Testis (tissue), 2 donors: ENCODE measurements at regions not wholly inside any gene's neighbourhood (a gene's known extent, or its start where the extent isn't known, plus 50 kb on each side); places are given as distances from the start of the nearest gene placed in this dataset.

Experiments
- DNase-seq: peaks from one replicate; pipeline ENCODE4 v3.0.0-alpha.2; 2019
- H3K27ac ChIP-seq, 2 donors: fragments of 200-600 bp; sonication (generic); one replicate each; pipeline ENCODE4 v1.5.1; 2019
- H3K27me3 ChIP-seq: fragments of 200-600 bp; sonication (generic); one replicate; pipeline ENCODE4 v1.5.1; 2019
- H3K36me3 ChIP-seq: fragments of 200-600 bp; sonication (generic); one replicate; pipeline ENCODE4 v1.5.1; 2017; ENCODE audit warnings: low read depth; ENCODE audit errors: missing control alignments
- H3K4me1 ChIP-seq: fragments of 200-600 bp; sonication (generic); one replicate; pipeline ENCODE4 v1.5.1; 2019
- H3K4me3 ChIP-seq, 2 donors: fragments of 200-600 bp; sonication (generic); one replicate each; pipeline ENCODE4 v1.5.1; 2017 to 2019
- H3K9me3 ChIP-seq: fragments of 200-600 bp; sonication (generic); one replicate; pipeline ENCODE4 v1.5.1; 2017
- POLR2A ChIP-seq: fragments of 450-650 bp; IDR thresholded peaks from one replicate; pipeline ENCODE4 v1.6.1; 2017; ENCODE audit warnings: antibody characterized with exemption, mild to moderate bottlenecking, moderate library complexity
- WGBS, 2 donors: methylation state at CpG; one replicate each; pipeline ENCODE4 v1.1.5; 2018; 5-methylcytosine and 5-hydroxymethylcytosine counted together
- intact Hi-C: fragments of 100-400 bp; cut with DNase I; formaldehyde crosslinking; loops from one replicate; pipeline ENCODE4 v1.15.1; 2023; ENCODE audit warnings: low total_unique reads
- TF ChIP-seq, protein P1 (sequence below), 3 experiments: fragments of 450-650 bp in 2 of 3; fragments of 200-600 bp in 1 of 3; sonication (generic) in 1 of 3; IDR thresholded peaks; one replicate each; pipeline ENCODE4 v1.5.1; 2016 to 2019; ENCODE audit warnings: antibody characterized with exemption in 3 of 3, mild to moderate bottlenecking in 2 of 3, moderate library complexity in 1 of 3

GRCh38 chr13:82220641-82221040 is 1661.6 kb downstream of the SLITRK1 start:
- H3K4me1 ChIP-seq: no peaks in the 10 kb centered on the region
- 64 to 68% methylated on average over 2 of the region's 2 CpGs for WGBS, 2 donors
- no peaks in the 10 kb centered on the region for H3K27me3 ChIP-seq
- H3K9me3 ChIP-seq: no peaks in the 10 kb centered on the region
- no peak overlapping the region for H3K27ac ChIP-seq
- no peak for TF ChIP-seq POLR2A
- TF ChIP-seq, protein P1, sequence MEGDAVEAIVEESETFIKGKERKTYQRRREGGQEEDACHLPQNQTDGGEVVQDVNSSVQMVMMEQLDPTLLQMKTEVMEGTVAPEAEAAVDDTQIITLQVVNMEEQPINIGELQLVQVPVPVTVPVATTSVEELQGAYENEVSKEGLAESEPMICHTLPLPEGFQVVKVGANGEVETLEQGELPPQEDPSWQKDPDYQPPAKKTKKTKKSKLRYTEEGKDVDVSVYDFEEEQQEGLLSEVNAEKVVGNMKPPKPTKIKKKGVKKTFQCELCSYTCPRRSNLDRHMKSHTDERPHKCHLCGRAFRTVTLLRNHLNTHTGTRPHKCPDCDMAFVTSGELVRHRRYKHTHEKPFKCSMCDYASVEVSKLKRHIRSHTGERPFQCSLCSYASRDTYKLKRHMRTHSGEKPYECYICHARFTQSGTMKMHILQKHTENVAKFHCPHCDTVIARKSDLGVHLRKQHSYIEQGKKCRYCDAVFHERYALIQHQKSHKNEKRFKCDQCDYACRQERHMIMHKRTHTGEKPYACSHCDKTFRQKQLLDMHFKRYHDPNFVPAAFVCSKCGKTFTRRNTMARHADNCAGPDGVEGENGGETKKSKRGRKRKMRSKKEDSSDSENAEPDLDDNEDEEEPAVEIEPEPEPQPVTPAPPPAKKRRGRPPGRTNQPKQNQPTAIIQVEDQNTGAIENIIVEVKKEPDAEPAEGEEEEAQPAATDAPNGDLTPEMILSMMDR (IDR thresholded peaks at IDR 0.05): no peak
- intact Hi-C loops: no loop called here
- DNase-seq: no peak
- no peak overlapping the region for H3K4me3 ChIP-seq
- H3K36me3 ChIP-seq: no peaks in the 10 kb centered on the region

GRCh38 chr13:82216165-82216564 is 1666.1 kb downstream of the SLITRK1 start:
- intact Hi-C loops: no loop called here
- H3K27me3 ChIP-seq: no peaks in the 10 kb centered on the region
- H3K36me3 ChIP-seq: no peaks in the 10 kb centered on the region
- no peak overlapping the region for H3K4me3 ChIP-seq
- TF ChIP-seq POLR2A: no peak
- no peak overlapping the region for H3K27ac ChIP-seq
- no peaks in the 10 kb centered on the region for H3K9me3 ChIP-seq
- no peaks in the 10 kb centered on the region for H3K4me1 ChIP-seq
- no peak for DNase-seq
- 78 to 93% methylated on average over 1 of the region's 1 CpG for WGBS, 2 donors

DNA sequence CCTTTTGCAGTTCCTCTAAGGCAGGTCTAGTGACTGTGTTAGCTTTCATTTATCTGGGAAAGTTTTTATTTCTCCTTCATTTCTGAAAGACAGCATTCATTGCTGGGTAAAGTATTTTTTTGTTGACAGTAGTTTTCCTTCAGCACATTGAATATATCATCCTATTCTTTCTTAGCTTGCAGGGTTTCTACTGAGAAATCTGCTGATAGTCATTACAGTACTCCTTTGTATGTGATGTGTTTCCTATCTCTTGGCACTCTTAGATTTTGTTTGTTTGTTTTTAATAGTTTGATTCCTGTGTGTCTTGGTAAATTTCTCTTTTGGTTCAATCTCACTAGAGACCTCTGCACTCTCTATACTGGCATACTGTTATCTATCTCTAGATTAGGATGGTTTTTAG is 1667.9 kb downstream of the SLITRK1 start:
- Histone ChIP-seq H3K4me1 (no peaks in the 10 kb centered on the region), H3K27me3 (no peaks in the 10 kb centered on the region), H3K27ac (no peak overlapping the region), H3K9me3 (no peaks in the 10 kb centered on the region), H3K4me3 (no peak overlapping the region), H3K36me3 (no peaks in the 10 kb centered on the region)
- no peak for DNase-seq
- intact Hi-C loops: no loop called here
- TF ChIP-seq, protein P1 (IDR thresholded peaks at IDR 0.05): no peak
- TF ChIP-seq POLR2A: no peak

- Histone ChIP-seq H3K9me3 (no peaks in the 10 kb centered on the region), H3K4me3 (no peak overlapping the region), H3K27me3 (no peaks in the 10 kb centered on the region), H3K36me3 (no peaks in the 10 kb centered on the region), H3K27ac (no peak overlapping the region), H3K4me1 (no peaks in the 10 kb centered on the region)
- no peak for TF ChIP-seq POLR2A
- TF ChIP-seq, protein P1 (IDR thresholded peaks at IDR 0.05): no peak
- intact Hi-C loops: no loop called here
- DNase-seq: no peak
- 90 to 94% methylated on average over 5 to 6 of the region's 6 CpGs for WGBS, 2 donors
These were observed 1676.0 kb downstream of the SLITRK1 start for GRCh38 chr13:82206241-82206640.

GRCh38 chr13:82202398-82202797 is 1679.9 kb downstream of the SLITRK1 start:
- Histone ChIP-seq H3K27ac (no peak overlapping the region), H3K36me3 (no peaks in the 10 kb centered on the region), H3K27me3 (no peaks in the 10 kb centered on the region), H3K9me3 (no peaks in the 10 kb centered on the region), H3K4me1 (no peaks in the 10 kb centered on the region), H3K4me3 (no peak overlapping the region)
- WGBS, 2 donors: 65 to 72% methylated on average over 1 of the region's 1 CpG
- TF ChIP-seq POLR2A: no peak
- TF ChIP-seq, protein P1 (IDR thresholded peaks at IDR 0.05): no peak
- intact Hi-C loops: no loop called here
- DNase-seq: no peak
